SK-MEL-5 (cell line): ENCODE measurements at regions not wholly inside any gene's neighbourhood (a gene's known extent, or its start where the extent isn't known, plus 50 kb on each side); places are given as distances from the start of the nearest gene placed in this dataset.

Experiments used
- DNase-seq: peaks from one replicate; pipeline ENCODE4 v3.0.0-alpha.2; 2016; ENCODE audit warnings: low read depth, low spot score
- in situ Hi-C: cut with HindIII; loops from 2 replicates; pipeline ENCODE4 v1.10.0; 2016; ENCODE audit warnings: low sequenced_read_pairs, high pct_unique_total_duplicates, low pct_unique_long_range_greater_than_20kb

GRCh38 chr9:108671176-108671575 is 184.6 kb downstream of the ACTL7B start:
- in situ Hi-C loops = no loop called here

GRCh38 chr9:108668938-108669335 is 186.8 kb downstream of the ACTL7B start:
- in situ Hi-C loops = no loop called here
- DNase-seq = no peak

More at GRCh38 chr9:108671176-108671575, 184.6 kb downstream of the ACTL7B start:
- peak; percentile 48 for DNase-seq

- in situ Hi-C loops = no loop called here
Observed at GRCh38 chr9:108668191-108668937, 187.4 kb downstream of the ACTL7B start.

GRCh38 chr9:108666240-108666784 is 189.5 kb downstream of the ACTL7B start:
- DNase-seq = no peak
- in situ Hi-C loops = no loop called here

More at GRCh38 chr9:108668191-108668937, 187.4 kb downstream of the ACTL7B start:
- DNase-seq = no peak

DNA sequence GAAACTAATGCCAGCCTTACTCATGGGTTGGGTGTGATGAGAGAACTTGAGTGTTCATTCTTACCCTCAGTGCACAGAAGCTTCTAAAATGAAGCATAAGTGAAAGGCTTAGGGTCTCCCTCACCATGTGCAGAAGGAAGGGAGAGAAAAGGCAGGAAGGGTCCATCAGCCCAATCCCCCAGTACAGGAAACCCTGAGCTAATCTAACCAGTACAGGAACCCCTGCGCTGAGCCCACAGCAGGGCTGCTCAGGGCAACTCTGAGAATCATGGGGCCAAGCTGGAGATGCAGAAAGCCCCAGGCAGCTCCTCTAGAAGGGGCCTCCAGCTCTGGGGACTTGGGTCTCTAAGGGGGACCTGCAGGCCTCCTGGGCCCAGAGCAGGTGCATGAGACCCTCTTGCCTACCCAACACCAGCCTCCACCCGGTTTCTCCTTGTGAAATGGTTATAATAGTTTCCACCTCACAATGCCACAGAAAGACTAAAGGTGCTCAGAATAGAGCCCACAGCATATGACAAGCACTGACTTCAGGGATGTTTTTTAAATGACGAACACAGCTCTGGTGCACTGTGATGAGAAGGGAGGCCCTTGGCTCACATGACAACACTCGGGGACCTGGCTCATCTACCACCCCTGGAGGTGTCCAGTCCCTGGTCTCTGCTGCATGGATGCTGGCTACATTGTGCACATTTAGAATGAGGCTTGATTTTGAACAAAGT is 190.1 kb downstream of the ACTL7B start:
- no peak for DNase-seq
- in situ Hi-C loops = no loop called here

- DNase-seq = no peak
Observed at GRCh38 chr9:108664309-108665255, 191.2 kb downstream of the ACTL7B start.

DNA sequence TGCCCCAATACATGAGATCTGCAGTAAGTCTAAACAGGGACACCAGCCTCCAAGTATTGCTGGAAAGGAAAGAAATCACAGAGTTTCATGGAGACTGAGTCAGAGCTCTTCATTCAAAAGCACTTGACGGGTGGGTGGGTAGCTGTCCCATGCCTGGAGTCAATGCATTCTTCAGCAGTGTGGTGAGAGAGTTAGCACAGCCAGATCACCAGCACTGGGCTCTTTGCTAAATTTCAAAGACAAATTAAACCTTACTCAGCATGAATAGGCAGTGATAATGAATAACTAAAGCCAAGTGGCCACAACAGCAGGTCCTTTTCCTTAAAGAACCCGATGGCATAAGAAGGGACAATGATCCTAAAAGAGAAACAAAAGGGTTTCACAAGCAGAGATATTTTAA is 192.4 kb downstream of the ACTL7B start:
- DNase-seq = no peak
- in situ Hi-C loops = no loop called here

More at GRCh38 chr9:108664309-108665255, 191.2 kb downstream of the ACTL7B start:
- in situ Hi-C loops = no loop called here

DNA sequence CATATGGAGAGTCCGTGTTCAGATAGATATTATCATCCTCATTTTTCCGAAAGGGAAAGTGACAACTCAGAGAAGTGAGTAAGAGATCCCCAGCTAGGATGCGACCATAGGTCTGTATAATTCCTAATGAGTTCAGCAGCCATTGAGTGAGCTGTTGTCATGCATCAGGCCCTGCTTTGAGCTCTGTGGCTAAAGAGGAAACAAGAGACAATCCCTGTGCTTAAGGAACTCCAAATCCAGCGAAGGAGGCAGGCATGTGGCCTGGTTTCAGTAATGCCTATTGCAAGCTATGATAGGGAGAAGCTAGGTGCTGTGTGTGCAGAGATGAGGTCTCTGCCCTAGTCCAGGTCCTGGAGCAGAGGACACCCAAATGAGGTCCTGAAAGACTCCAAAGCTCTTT is 192.8 kb downstream of the ACTL7B start:
- in situ Hi-C loops = no loop called here

DNA sequence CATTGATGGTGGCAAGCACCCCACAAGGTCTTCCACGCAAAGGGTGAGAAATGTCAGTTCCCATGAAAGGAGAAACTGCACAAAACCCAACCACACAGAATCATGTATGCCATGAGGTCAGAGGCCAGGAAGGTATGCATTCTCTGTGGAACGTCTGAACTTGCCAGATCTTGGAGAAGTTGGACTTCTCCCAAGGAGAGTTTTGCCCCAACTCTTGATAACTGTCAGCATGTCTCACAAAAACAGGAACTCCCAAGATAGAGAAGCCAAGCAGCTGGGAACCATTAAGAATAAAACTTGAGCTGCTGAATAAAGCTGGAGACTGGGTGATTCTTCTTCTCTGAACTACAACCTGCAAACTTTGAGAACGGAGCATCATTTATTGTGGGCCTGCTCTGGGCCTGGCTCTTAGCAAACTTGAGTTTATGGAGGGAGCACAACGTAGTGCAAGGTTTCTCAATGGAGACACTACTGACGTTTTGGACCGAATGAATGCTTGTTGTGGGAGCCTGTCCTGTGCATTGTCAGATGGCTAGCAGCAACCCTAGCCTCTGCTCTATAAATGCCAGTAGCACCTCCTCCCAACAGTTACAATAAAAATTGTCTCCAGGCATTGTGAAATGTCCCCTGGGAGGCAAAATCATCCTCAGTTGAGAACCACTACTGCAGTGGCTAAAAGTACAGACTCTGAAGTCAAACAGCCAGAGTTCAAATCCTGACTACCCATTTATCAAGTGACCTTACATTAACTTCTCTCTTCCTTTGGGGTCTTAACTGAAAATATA is 193.5 kb downstream of the ACTL7B start:
- in situ Hi-C loops = no loop called here
- DNase-seq = no peak

More for the DNA sequence above, 192.8 kb downstream of the ACTL7B start:
- no peak for DNase-seq

- DNase-seq = no peak
- in situ Hi-C loops = no loop called here
Observed at GRCh38 chr9:108656566-108656965, 199.2 kb downstream of the ACTL7B start.

DNA sequence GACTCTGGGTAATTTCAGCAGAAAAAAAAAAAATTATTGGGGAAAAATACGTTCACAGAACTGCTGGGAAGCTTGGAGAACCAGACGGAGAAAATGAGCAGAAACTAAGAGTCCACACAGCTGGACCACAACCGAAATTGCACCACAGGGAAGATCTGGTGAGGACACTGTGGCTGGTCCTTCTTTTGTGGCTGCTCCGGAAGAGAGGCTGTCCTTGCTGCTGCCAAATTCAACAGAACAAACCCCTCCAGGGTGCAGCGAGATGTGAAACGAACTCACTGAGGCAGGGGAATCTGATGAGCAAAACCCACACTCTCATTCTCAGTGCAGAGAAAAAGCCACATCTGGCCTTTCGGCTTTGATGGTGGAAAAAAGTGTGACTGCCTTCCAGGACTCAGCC is 200.0 kb downstream of the ACTL7B start:
- in situ Hi-C loops = no loop called here

DNA sequence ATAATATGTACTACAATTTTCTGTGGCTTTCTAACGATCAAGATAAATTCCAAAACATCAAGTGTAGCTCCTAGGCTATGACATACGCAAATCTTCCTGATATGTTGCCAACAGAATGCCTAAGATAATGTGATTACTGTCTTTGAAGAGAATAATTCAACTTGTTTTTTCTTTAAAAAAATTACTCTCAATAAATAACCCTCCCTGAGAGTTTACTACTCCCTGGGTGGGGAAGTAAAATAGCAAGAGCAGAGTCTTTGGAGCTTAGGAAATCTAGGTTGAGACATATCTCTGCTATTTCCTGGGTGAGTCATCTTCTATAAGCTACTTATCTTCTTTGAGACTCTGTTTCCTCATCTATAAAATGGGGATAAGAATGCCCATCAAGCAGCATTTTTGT is 201.2 kb downstream of the ACTL7B start:
- in situ Hi-C loops = no loop called here

More for the DNA sequence above, 200.0 kb downstream of the ACTL7B start:
- DNase-seq = no peak

DNA sequence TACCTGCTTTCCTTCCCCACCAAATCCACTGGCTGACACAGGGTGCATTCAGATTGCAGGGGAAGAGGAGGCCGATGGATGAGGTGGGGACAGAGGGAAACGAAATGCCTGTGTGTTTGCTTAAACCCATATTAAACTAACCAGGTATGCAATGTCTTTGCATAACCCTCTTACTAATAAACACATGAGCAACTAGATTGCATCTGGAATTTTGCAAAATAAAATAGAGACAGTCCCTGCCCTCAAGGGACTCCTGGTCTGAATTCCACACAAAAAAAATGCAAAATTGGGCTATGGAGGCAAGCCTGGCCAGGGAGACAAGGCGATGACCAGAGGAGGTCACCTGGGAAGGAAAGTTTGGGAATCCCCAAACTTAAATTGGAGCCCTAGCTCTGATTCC is 202.9 kb downstream of the ACTL7B start:
- DNase-seq = no peak
- in situ Hi-C loops = no loop called here

More for the DNA sequence above, 201.2 kb downstream of the ACTL7B start:
- DNase-seq = no peak

DNA sequence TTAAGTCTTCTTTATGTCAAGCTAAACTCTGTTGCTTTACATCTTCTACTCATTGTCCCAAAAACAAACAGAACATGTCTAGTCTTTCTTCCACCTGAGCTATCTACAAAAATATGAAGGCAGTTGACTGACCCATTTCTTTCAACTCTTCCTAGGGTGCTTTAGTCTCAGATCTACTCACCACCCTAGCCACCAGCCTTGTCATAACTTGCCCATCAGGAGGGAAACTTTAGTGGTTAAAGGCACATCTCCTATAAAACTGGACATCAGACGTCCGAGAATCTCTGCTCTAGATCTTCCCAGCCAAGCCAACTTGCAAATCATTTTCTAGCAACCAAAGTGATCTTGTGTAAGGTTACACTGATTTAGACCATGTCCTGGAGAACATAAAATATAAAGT is 205.0 kb downstream of the ACTL7B start:
- in situ Hi-C loops = no loop called here
- DNase-seq = no peak

DNA sequence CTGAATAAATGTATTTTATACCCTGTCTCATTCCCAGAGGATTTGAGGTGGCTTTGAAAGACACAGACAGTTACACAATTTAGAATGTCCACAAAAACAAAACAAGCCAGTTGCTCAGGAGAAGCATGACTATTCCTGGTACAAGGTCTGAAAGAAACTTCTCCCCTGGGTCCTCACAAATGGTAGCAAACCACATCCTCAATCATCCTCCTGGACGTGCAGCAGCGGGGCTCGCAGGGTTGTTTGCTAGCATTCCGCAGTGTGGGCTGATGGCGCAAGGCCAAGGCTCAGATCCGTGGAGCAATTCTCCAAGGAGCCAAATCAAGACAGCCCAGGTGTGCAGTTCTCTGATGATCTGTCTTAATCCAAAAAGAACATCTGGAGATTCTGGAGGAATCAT is 210.3 kb downstream of the ACTL7B start:
- no peak for DNase-seq
- in situ Hi-C loops = no loop called here

GRCh38 chr9:108643731-108644510 is 211.9 kb downstream of the ACTL7B start:
- in situ Hi-C loops = no loop called here
- no peak for DNase-seq
